ENCODE measurements at regions not wholly inside any gene's neighbourhood (a gene's known extent, or its start where the extent isn't known, plus 50 kb on each side); places are given as distances from the start of the nearest gene placed in this dataset.

DNA sequence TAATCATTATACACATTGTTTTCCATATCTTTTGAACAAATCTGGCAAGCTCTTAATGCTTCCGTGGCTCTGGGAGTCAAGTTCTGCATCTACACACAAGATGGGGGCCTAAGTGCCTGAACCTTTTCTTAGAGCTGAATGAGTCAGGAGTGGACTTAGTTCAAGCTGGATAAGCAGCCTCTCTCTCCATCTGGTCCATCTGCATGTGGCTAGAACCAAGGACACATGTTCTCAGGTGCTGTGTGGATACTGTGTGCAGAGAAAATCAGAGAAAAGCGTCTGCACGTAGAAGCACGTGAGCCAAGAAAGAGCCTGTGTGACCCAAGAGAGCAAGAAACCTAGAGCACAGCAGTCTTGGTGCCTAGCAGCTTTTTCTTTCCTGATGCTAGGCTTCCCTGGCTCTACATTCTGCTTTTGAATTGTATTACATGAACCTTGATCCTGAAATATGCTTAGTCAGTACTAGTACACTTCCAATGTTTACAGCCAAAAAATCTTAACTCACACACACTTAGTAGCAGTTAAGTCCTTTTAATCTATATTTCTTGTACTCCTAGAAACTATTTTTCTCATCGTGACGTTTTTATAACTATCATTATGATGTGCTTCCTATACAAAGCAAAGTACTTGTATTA lies 1798.9 kb downstream of the MAT2B start:
- H2AFZ ChIP-seq (ENCODE audit: low read length): no peak overlapping the region
- TF ChIP-seq, protein P1, sequence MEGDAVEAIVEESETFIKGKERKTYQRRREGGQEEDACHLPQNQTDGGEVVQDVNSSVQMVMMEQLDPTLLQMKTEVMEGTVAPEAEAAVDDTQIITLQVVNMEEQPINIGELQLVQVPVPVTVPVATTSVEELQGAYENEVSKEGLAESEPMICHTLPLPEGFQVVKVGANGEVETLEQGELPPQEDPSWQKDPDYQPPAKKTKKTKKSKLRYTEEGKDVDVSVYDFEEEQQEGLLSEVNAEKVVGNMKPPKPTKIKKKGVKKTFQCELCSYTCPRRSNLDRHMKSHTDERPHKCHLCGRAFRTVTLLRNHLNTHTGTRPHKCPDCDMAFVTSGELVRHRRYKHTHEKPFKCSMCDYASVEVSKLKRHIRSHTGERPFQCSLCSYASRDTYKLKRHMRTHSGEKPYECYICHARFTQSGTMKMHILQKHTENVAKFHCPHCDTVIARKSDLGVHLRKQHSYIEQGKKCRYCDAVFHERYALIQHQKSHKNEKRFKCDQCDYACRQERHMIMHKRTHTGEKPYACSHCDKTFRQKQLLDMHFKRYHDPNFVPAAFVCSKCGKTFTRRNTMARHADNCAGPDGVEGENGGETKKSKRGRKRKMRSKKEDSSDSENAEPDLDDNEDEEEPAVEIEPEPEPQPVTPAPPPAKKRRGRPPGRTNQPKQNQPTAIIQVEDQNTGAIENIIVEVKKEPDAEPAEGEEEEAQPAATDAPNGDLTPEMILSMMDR (IDR thresholded peaks at IDR 0.05; ENCODE audit: extremely low read depth, low read depth, low read length): no peak
- H3K4me2 ChIP-seq (ENCODE audit: insufficient read depth, low read length): no peak overlapping the region
- no peak overlapping the region for H3K27ac ChIP-seq (ENCODE audit: low read depth, low read length)
- H3K4me1 ChIP-seq (ENCODE audit: insufficient read depth, low read length): no peaks in the 10 kb centered on the region
- no peaks in the 10 kb centered on the region for H3K9me3 ChIP-seq (ENCODE audit: low read depth, low read length)
- no peaks in the 10 kb centered on the region for H4K20me1 ChIP-seq (ENCODE audit: insufficient read depth, low read length)
- H3K4me3 ChIP-seq (ENCODE audit: insufficient read depth, low read length): no peak overlapping the region
- no peaks in the 10 kb centered on the region for H3K27me3 ChIP-seq (ENCODE audit: insufficient read depth, low read length)
- H3K36me3 ChIP-seq (ENCODE audit: insufficient read depth, low read length): no peaks in the 10 kb centered on the region
- DNase-seq (ENCODE audit: insufficient read length, low spot score, missing footprints): no peak
- H3K79me2 ChIP-seq (ENCODE audit: insufficient read depth, low read length): no peaks in the 10 kb centered on the region

DNA sequence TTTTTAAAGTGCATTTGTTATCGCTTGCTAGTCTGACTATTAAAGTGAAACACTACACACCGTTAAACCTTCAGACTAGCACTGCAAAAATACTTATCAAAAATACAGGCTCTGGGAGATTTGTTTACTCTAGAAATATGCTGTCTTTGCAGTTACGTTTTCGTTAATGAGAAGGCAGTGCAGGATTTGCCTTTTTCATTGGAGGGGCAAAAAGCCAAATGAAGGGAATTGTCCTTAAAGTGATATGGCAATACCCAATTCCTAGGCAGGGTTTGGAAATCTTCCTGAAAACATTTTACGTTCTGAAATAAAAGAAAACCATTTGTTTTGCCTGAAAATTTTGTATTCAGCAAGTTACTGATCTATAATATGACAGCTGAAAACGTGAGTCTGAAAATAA lies 1800.2 kb downstream of the MAT2B start:
- no peak overlapping the region for H2AFZ ChIP-seq (ENCODE audit: low read length)
- H3K36me3 ChIP-seq (ENCODE audit: insufficient read depth, low read length): no peaks in the 10 kb centered on the region
- H3K4me3 ChIP-seq (ENCODE audit: insufficient read depth, low read length): no peak overlapping the region
- H3K27me3 ChIP-seq (ENCODE audit: insufficient read depth, low read length): no peaks in the 10 kb centered on the region
- no peaks in the 10 kb centered on the region for H3K79me2 ChIP-seq (ENCODE audit: insufficient read depth, low read length)
- H3K4me2 ChIP-seq (ENCODE audit: insufficient read depth, low read length): no peak overlapping the region
- TF ChIP-seq, protein P1 (IDR thresholded peaks at IDR 0.05; ENCODE audit: extremely low read depth, low read depth, low read length): no peak
- no peak for DNase-seq (ENCODE audit: insufficient read length, low spot score, missing footprints)
- no peaks in the 10 kb centered on the region for H3K4me1 ChIP-seq (ENCODE audit: insufficient read depth, low read length)
- H3K9me3 ChIP-seq (ENCODE audit: low read depth, low read length): no peaks in the 10 kb centered on the region
- no peak overlapping the region for H3K27ac ChIP-seq (ENCODE audit: low read depth, low read length)
- H4K20me1 ChIP-seq (ENCODE audit: insufficient read depth, low read length): no peaks in the 10 kb centered on the region

DNA sequence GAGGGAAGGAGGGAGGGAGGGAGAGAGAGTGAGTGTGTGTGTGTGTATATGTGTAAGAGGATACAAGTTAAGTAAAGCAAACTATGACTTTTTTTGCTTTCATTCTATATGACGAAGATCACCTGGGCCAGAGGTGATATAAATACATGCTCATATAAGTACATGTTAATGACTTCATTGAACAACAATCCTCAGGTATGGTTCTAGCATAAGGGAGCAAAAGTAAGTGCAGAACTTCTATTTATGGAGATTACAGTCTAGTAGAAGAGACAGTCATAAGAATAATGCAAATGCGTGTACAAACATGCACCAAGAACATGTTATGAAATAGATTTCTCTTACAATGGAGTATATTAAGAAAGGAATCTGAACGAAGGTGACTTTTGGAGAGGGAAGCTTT lies 1804.0 kb downstream of the MAT2B start:
- Histone ChIP-seq H3K79me2 (ENCODE audit: insufficient read depth, low read length) (no peaks in the 10 kb centered on the region), H4K20me1 (ENCODE audit: insufficient read depth, low read length) (no peaks in the 10 kb centered on the region), H3K4me3 (ENCODE audit: insufficient read depth, low read length) (no peak overlapping the region), H3K27ac (ENCODE audit: low read depth, low read length) (no peak overlapping the region), H3K27me3 (ENCODE audit: insufficient read depth, low read length) (no peaks in the 10 kb centered on the region), H2AFZ (ENCODE audit: low read length) (no peak overlapping the region), H3K4me1 (ENCODE audit: insufficient read depth, low read length) (no peaks in the 10 kb centered on the region), H3K9me3 (ENCODE audit: low read depth, low read length) (no peaks in the 10 kb centered on the region), H3K4me2 (ENCODE audit: insufficient read depth, low read length) (no peak overlapping the region), H3K36me3 (ENCODE audit: insufficient read depth, low read length) (no peaks in the 10 kb centered on the region)
- no peak for DNase-seq (ENCODE audit: insufficient read length, low spot score, missing footprints)
- TF ChIP-seq, protein P1 (IDR thresholded peaks at IDR 0.05; ENCODE audit: extremely low read depth, low read depth, low read length): no peak

DNA sequence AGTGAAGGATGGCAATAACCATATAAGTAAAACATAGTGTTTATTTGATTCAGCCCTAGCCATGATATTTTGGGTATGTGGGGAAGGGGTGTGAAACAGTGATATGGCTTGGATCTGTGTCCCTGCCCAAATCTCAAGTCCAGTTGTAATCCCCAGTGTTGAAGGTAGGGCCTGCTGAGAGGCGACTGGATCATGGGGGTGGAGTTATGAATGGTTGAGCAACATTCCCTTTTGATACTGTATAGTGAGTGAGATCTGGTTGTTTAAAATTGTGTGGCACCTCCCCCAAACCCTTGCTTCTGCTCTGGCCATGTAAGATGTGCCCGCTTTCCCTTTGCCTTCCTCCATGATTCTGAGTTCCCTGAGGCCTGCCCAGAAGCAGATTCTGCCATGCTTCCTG lies 1804.6 kb downstream of the MAT2B start:
- Histone ChIP-seq H3K4me2 (ENCODE audit: insufficient read depth, low read length) (no peak overlapping the region), H3K4me3 (ENCODE audit: insufficient read depth, low read length) (no peak overlapping the region), H3K9me3 (ENCODE audit: low read depth, low read length) (no peaks in the 10 kb centered on the region), H4K20me1 (ENCODE audit: insufficient read depth, low read length) (no peaks in the 10 kb centered on the region), H2AFZ (ENCODE audit: low read length) (no peak overlapping the region), H3K36me3 (ENCODE audit: insufficient read depth, low read length) (no peaks in the 10 kb centered on the region), H3K27ac (ENCODE audit: low read depth, low read length) (no peak overlapping the region), H3K79me2 (ENCODE audit: insufficient read depth, low read length) (no peaks in the 10 kb centered on the region), H3K4me1 (ENCODE audit: insufficient read depth, low read length) (no peaks in the 10 kb centered on the region), H3K27me3 (ENCODE audit: insufficient read depth, low read length) (no peaks in the 10 kb centered on the region)
- no peak for DNase-seq (ENCODE audit: insufficient read length, low spot score, missing footprints)
- TF ChIP-seq, protein P1 (IDR thresholded peaks at IDR 0.05; ENCODE audit: extremely low read depth, low read depth, low read length): no peak
